Panc1 (cell line): ENCODE measurements at regions not wholly inside any gene's neighbourhood (a gene's known extent, or its start where the extent isn't known, plus 50 kb on each side); places are given as distances from the start of the nearest gene placed in this dataset.

Source experiments
- ATAC-seq: fragments of 200-7000 bp; cut with Tn5 transposase; 2 replicates; pipeline ENCODE4 v1.9.1; 2020; ENCODE audit warnings: mild to moderate bottlenecking, moderate library complexity
- BruUV-seq: library from RNA; stranded (reverse); fragments of 400-500 nt; replicated peaks from 2 replicates; lab custom pipeline; 2021; lab: Mats Ljungman, UMichigan
- CTCF ChIA-PET: fragments of 300-600 bp; sonication (Branson Sonifier 250); formaldehyde crosslinking; loops from one replicate; lab custom pipeline; 2022; ENCODE audit warnings: antibody characterized with exemption; lab: Charles Lee
- POLR2A ChIA-PET: fragments of 300-600 bp; sonication (Branson Sonifier 250); formaldehyde crosslinking; loops from one replicate; lab custom pipeline; 2022; ENCODE audit warnings: antibody characterized with exemption; lab: Charles Lee
- DNase-seq: peaks from one replicate; pipeline ENCODE4 v3.0.0-alpha.2; 2010; ENCODE audit warnings: low read depth, low spot score
- H3K27ac ChIP-seq: 2 replicates; pipeline ENCODE4 v1.5.1; 2011; ENCODE audit warnings: mild to moderate bottlenecking, low read length, inconsistent platforms
- H3K27me3 ChIP-seq: fragments of 200-500 bp; sonication (Bioruptor generic); 2 replicates; pipeline ENCODE4 v1.6.0; 2014; ENCODE audit warnings: low read length, inconsistent platforms; ENCODE audit not compliant: control insufficient read depth, insufficient read depth
- H3K36me3 ChIP-seq: fragments of 200-500 bp; sonication (Bioruptor generic); 2 replicates; pipeline ENCODE4 v1.5.1; 2014; ENCODE audit warnings: inconsistent platforms, mild to moderate bottlenecking, low read length, moderate library complexity; ENCODE audit not compliant: control insufficient read depth, insufficient read depth
- H3K4me1 ChIP-seq: 2 replicates; pipeline ENCODE4 v1.5.1; 2011; ENCODE audit warnings: inconsistent platforms, mild to moderate bottlenecking, low read length, moderate library complexity; ENCODE audit not compliant: control insufficient read depth, insufficient read depth
- H3K4me3 ChIP-seq, 2 experiments: 2 replicates each; pipeline ENCODE4 v1.5.1; 2011 to 2012; ENCODE audit warnings: low read depth in 2 of 2, low read length in 2 of 2, mild to moderate bottlenecking in 2 of 2, inconsistent platforms in 1 of 2, moderate library complexity in 1 of 2
- H3K9me3 ChIP-seq: fragments of 200-500 bp; sonication (Bioruptor generic); 2 replicates; pipeline ENCODE4 v1.5.1; 2014; ENCODE audit warnings: low read depth, mild to moderate bottlenecking, inconsistent platforms, low read length, moderate library complexity; ENCODE audit not compliant: control insufficient read depth, insufficient read depth
- CTCF ChIP-seq: fragments of 450-650 bp; IDR thresholded peaks from 2 replicates; pipeline ENCODE4 v1.5.1; 2017; ENCODE audit warnings: mild to moderate bottlenecking
- POLR2AphosphoS5 ChIP-seq: IDR thresholded peaks from 2 replicates; pipeline ENCODE4 v1.6.1; 2012; ENCODE audit warnings: mild to moderate bottlenecking, low read depth, low read length, moderate library complexity
- REST ChIP-seq, 2 experiments: IDR thresholded peaks; 2 replicates each; pipeline ENCODE4 v1.6.1; 2011 to 2012; ENCODE audit warnings: low read depth in 2 of 2, control low read depth in 1 of 2, low read length in 1 of 2, mild to moderate bottlenecking in 1 of 2, moderate library complexity in 1 of 2; ENCODE audit not compliant: insufficient read depth in 1 of 2
- SIN3A ChIP-seq: IDR thresholded peaks from 2 replicates; pipeline ENCODE4 v1.6.1; 2012; ENCODE audit warnings: low read depth, mild to moderate bottlenecking, low read length, moderate library complexity, borderline replicate concordance; ENCODE audit not compliant: insufficient read depth
- TCF7L2 ChIP-seq: IDR thresholded peaks from 2 replicates; pipeline ENCODE4 v1.6.1; 2011; ENCODE audit warnings: mild to moderate bottlenecking, low read depth, low read length, inconsistent platforms
- in situ Hi-C: cut with HindIII; loops from 2 replicates; pipeline ENCODE4 v1.10.0; 2016; ENCODE audit warnings: low sequenced_read_pairs, low pct_unique_long_range_greater_than_20kb
- intact Hi-C: fragments of 100-400 bp; cut with micrococcal nuclease; formaldehyde crosslinking; loops from one replicate; pipeline ENCODE4 v1.10.0; 2022; ENCODE audit not compliant: unreplicated experiment

- intact Hi-C loops (no loop called here), in situ Hi-C loops (no loop called here)
- Histone ChIP-seq H3K27ac (no peak overlapping the region), H3K27me3 (no peaks in the 10 kb centered on the region), H3K9me3 (no peaks in the 10 kb centered on the region), H3K4me3 (no peak overlapping the region), H3K36me3 (no peaks in the 10 kb centered on the region), H3K4me1 (no peaks in the 10 kb centered on the region)
- POLR2A ChIA-PET = no interaction called here
- CTCF ChIA-PET = no interaction called here
- ATAC-seq (no peak), DNase-seq (no peak)
- BruUV-seq = no TSS peak
- no peak for TF ChIP-seq TCF7L2
- no peak for TF ChIP-seq REST (IDR thresholded peaks at IDR 0.05; ENCODE audit: insufficient read depth in 1 of 2, low read depth in 2 of 2, low read length in 1 of 2)
- no peak for TF ChIP-seq POLR2AphosphoS5
- TF ChIP-seq SIN3A = no peak
- no peak for TF ChIP-seq CTCF
Observed at GRCh38 chr3:26452363-26452762, 170.2 kb upstream of the LRRC3B start.

GRCh38 chr3:26460985-26461384 lies 161.6 kb upstream of the LRRC3B start:
- DNase-seq = no peak
- in situ Hi-C loops (no loop called here), intact Hi-C loops (no loop called here)
- no peak for ATAC-seq
- H3K9me3 ChIP-seq = no peaks in the 10 kb centered on the region; the same call in 1 of the 2 replicates
- no peaks in the 10 kb centered on the region for H3K36me3 ChIP-seq
- CTCF ChIA-PET = no interaction called here
- no peaks in the 10 kb centered on the region for H3K27me3 ChIP-seq
- H3K27ac ChIP-seq = no peak overlapping the region
- TF ChIP-seq SIN3A (no peak), CTCF (no peak), TCF7L2 (no peak)
- H3K4me3 ChIP-seq = no peak overlapping the region
- H3K4me1 ChIP-seq = no peaks in the 10 kb centered on the region
- POLR2A ChIA-PET = no interaction called here
- BruUV-seq = no TSS peak
